Brain microvascular endothelial cell (primary cell): ENCODE measurements at regions not wholly inside any gene's neighbourhood (a gene's known extent, or its start where the extent isn't known, plus 50 kb on each side); places are given as distances from the start of the nearest gene placed in this dataset.
A peak's percentile ranks its signal among the peaks of the same experiment; 100 is the strongest.

Experiments used
- DNase-seq: peaks from one replicate; pipeline ENCODE4 v3.0.0-alpha.2; 2020
- H3K27ac ChIP-seq: fragments of 250-450 bp; sonication (Bioruptor Pico); 2 replicates; pipeline ENCODE4 v1.5.1; 2020; ENCODE audit warnings: mild to moderate bottlenecking, moderate library complexity
- H3K27me3 ChIP-seq: fragments of 250-450 bp; sonication (Bioruptor Pico); replicated peaks from 2 replicates; pipeline ENCODE4 v1.5.1; 2020; ENCODE audit warnings: mild to moderate bottlenecking
- H3K36me3 ChIP-seq: fragments of 250-450 bp; sonication (Bioruptor Pico); replicated peaks from 2 replicates; pipeline ENCODE4 v1.5.1; 2020; ENCODE audit warnings: mild to moderate bottlenecking
- H3K4me3 ChIP-seq: 2 replicates; pipeline ENCODE4 v1.5.1; 2011; ENCODE audit warnings: low read depth, mild to moderate bottlenecking, control low read depth, low read length, moderate library complexity
- CTCF ChIP-seq: IDR thresholded peaks from 2 replicates; pipeline ENCODE4 v1.5.1; 2011; ENCODE audit warnings: low read depth, mild to moderate bottlenecking, moderate library complexity, low read length, control low read depth, inconsistent platforms; ENCODE audit errors: missing control alignments
- in situ Hi-C: cut with HindIII; loops from 2 replicates; pipeline ENCODE4 v1.10.0; 2017; ENCODE audit warnings: low sequenced_read_pairs, low pct_ligation_motif_present

DNA sequence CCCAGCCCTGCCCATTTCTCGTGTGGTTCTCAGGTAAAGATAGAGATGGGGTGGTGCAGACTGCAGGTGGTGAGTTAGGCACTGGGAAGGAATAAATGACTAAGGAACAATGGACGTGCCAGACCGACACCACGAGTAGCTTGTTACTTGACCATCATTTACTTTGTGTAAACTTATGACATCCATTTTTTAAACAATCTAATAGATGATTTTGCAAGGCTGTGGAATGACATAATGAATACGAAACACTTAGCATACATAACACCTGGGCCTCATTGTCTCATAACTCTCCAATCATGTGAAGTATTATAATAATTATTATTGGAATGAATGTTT, 137.3 kb upstream of the CPEB2 start:
- Histone ChIP-seq H3K27ac (no peak overlapping the region), H3K27me3 (no peaks in the 10 kb centered on the region), H3K36me3 (no peaks in the 10 kb centered on the region), H3K4me3 (no peak overlapping the region)
- DNase-seq = no peak
- no peak for TF ChIP-seq CTCF
- in situ Hi-C loops = no loop called here

DNA sequence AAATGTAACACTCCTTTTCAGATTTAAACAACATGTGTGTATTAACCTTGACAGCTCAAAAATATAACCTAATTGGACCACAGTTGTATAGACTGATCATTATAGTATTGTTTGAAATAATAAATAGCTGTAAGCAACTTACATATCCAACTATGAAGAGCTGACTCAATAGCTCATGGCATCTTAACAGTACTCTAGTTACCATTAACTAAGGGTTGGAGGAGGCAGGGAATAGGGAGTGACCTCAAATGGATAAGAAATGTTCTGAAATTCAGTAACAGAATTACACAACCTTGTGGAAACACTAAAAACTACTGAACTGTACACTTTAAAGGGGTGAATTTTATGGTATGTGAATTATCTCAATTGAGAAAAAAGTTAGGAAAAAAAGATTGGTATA, 136.5 kb upstream of the CPEB2 start:
- no peak for DNase-seq
- no peaks in the 10 kb centered on the region for H3K27me3 ChIP-seq
- H3K36me3 ChIP-seq = no peaks in the 10 kb centered on the region
- no peak for TF ChIP-seq CTCF
- H3K27ac ChIP-seq = no peak overlapping the region
- in situ Hi-C loops = no loop called here
- no peak overlapping the region for H3K4me3 ChIP-seq

DNA sequence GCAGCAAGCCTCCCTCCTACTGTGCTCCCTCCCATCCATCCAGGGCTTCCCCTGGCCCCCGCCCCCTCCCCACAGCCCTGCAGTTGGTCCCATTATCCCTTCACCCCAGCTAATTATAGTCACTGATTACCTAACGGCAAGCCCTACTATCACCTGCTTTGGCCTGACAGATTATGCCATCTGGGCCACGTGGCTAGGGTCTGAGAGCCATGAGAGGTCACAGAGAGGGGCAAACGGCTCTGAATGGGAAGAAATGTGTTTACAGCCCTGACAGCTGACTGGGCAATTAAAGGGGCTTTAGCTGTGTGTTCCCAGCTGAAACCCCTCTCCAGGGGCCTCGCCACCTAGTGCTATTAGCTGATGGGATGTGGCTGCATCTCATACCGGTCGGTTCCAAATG, 134.4 kb upstream of the CPEB2 start:
- H3K27ac ChIP-seq = no peak overlapping the region
- in situ Hi-C loops = no loop called here

DNA sequence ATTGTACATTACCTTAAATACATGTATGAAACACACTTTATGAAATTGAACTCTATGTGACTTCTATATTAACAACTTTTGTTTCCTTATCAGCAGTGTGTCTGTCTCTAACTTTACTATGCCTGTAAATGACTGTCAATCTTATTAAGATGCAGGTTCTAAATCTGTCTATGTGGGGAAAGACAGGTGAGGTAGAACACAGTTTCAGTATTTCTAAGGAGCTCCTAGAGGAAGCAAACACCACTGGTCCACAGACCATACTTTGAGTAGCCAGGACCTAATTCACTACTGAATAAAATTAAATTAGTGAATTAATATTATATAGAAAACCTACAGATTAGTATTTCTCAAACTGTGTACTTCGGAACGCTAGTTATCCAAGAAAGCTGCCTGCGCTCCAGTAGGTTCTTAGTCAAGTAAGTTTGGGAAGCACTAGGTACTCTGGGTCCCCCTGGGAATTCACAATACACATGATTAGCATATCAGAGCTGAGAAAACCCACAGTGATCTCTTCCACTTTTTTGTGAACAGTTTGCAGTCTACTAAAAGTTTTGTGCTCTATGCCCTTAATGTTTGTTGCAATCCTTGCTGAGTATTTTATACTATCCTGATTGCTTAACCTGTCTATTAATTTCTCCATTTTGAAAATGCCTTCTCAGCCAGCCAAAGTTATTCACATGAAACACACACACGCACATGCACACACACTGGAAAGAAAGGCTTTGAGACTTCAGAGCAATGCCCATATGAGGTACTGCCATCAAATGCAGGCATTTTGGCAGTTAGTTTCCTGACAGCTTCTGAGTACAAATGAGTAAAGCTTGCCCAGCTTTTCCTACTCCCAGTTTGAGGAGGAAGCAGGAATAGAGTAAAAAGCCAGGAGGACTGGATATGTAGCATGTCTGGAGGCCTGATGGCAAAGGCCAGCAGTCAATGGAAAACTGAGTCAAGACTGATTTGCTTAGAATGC, 133.6 kb upstream of the CPEB2 start:
- Histone ChIP-seq H3K27ac (no peak overlapping the region), H3K4me3 (no peak overlapping the region), H3K27me3 (no peaks in the 10 kb centered on the region), H3K36me3 (no peaks in the 10 kb centered on the region)
- DNase-seq = no peak
- no peak for TF ChIP-seq CTCF
- in situ Hi-C loops = no loop called here

More for the DNA sequence above, 134.4 kb upstream of the CPEB2 start:
- H3K36me3 ChIP-seq = no peaks in the 10 kb centered on the region
- no peak for DNase-seq
- no peaks in the 10 kb centered on the region for H3K27me3 ChIP-seq
- no peak overlapping the region for H3K4me3 ChIP-seq
- no peak for TF ChIP-seq CTCF

DNA sequence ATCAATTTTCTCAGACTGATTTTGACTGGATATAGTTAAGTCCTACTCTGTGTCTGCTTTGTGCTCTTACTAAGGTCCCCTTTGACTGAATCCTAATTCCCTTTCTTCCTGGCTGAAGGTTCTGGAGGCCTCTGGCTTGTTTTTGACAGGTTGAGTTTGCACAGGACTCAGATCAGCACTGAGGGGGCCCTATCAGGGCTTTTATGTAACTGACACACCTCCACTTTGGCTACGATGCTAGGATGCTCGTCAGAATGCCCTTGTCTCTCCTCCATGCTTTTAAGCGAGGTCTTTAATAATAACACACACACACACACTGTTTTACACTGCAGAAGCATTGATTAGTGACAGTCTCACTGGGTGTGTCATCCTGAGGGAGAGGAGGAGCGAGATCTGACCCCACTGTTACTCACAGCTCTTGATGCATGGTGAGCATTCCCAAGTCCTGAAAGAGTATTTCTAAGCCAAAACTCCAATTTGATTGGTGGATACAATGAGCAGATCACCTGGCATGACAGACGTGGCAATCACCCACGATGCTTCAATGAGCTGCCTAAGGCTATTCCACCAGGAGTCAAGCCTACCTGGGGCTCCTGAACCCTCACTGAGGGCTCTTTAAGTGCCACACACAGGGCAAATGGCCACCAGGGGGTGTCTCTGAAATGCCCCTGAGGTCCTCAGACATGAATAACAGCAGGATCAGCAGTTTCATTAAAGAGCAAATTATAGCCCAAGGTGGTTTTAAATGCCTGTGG, 130.4 kb upstream of the CPEB2 start:
- peak; percentile 50 for TF ChIP-seq CTCF
- Histone ChIP-seq H3K27ac (no peak overlapping the region), H3K36me3 (no peaks in the 10 kb centered on the region), H3K4me3 (no peak overlapping the region), H3K27me3 (no peaks in the 10 kb centered on the region)
- DNase-seq = no peak
- in situ Hi-C loops = no loop called here
